NOMO-1 (cell line): ENCODE measurements at regions not wholly inside any gene's neighbourhood (a gene's known extent, or its start where the extent isn't known, plus 50 kb on each side); places are given as distances from the start of the nearest gene placed in this dataset.
A peak's percentile ranks its signal among the peaks of the same experiment; 100 is the strongest.

ENCODE experiments used
- DNase-seq, 2 experiments: peaks; one replicate each; lab custom pipeline; 2025; ENCODE audit not compliant: unreplicated experiment in 2 of 2; lab: John Stamatoyannopoulos, UW

DNA sequence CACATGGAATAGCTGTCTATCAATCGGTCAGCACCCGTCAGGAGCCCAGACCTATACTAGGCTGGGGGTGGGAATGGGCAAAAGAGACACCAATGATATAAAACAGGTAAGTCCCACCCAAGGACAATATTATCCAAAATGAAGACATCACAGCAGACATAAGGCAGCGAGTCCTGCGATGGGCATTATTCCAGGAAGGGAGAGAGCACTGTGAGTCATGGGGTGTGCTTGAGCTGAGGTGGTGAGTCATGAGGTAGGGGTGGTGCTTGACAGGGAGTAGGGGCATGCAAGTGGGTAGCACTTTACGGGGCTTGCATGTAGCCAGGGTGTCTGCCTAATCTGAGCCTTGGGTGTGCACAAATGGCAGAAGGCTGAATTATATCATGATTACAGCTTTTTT, 605.0 kb upstream of the CADM1 start:
- no peak for DNase-seq

DNA sequence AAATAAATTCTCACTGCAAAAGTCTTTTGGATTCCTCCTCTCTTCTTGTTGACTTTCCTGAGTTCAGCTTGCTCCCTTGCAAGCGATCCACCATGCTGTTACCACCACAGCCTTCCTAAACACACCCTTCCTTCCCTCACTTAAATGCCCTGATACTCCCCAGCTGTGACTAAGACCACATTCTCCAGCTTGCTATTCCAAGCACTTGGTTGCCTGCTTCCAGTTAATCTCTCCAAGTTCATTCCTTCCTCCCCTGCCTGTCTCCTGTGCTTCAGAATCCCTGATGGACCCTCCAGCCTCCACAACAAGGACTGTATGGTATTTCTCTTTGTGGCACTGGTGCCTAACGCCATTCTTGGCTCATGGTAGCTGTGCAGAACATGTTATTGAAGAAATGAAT, 603.9 kb upstream of the CADM1 start:
- no peak for DNase-seq

DNA sequence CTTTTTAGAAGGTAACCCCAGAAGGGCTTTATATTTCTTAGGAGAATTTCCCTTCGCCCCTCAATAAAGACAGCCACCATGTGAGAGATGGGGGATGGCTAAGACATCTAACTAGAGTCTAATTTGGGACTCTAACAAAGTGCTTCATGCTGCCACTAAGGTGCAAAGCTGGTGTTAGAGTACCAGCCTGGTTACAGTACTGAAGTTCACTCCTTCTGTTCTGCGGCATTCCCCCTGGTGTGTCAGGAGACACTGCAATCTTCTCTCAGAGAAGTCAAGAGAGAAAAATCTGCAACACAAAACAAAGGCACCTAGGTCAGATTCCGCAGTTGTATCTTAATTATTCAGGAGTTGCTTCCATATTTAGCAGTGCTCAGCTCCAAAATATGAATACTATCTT, 603.0 kb upstream of the CADM1 start:
- DNase-seq, result no peak

DNA sequence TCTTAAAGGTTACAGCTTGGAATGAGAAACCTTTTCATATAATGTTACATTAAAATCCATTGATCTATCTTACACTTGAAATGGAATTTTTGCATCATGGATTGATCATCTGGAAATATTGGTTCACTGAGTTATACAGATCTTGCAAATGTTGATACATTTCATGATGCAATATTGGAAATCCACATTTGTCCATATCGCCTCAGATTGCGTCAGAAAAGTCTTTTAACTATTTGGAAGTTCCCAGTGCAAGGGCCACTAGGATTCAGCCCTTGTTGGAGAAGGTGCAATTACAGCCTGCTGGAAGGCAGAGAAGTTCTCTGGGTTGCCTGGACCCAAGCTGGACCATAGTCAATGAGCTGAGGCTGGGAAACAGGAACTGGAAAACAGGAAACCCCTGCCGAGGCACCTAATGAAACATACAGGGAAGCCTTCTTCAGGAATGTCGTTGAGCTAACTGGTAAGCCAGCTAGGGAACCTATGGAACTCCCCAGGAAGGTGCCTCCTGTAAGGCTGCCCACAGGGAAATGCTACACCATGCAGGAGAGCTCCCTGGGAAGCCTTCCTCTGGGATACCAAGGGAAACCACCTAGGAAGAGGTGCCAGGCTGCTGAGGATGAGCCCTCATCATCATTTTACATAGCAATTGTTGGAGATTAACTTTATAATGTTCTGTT, 600.4 kb upstream of the CADM1 start:
- DNase-seq, result no peak

DNA sequence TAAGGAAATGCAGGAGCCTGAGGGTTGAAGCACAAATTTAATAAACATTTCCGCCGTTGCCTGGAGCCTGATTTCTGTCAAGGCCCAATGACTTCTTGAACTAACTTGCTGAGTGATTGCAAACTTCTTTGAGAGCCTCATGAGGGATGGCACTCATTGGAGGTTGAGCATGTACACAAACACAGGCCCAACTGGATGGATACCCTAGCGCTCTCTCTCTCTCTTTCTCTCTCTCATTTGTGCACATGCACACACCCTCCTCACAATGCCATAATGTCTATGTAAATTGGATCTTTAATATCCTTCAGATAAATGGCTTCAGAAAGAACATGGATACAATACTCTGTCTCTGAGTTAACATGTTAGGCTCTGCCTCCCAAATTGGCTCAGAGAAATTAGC, 597.7 kb upstream of the CADM1 start:
- no peak for DNase-seq

DNA sequence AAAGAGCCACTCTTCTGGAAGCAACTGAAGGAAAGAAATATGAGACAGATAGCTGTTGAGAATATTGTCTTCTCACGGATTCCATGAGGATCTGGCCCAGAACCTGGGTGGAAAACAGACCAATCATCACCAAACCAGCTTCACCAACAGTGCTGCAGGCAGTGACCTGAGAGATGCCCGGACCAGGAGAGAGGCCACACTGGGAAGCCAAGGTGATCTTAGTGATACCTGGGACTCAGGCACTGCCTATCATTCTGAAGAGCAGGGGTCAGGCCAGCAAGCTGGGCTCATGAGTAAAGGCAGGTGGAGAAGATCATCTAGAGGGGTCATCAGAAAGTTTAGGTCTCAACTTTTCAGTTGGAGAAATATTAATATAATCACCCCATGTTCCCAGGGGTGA, 595.8 kb upstream of the CADM1 start:
- no peak for DNase-seq

DNA sequence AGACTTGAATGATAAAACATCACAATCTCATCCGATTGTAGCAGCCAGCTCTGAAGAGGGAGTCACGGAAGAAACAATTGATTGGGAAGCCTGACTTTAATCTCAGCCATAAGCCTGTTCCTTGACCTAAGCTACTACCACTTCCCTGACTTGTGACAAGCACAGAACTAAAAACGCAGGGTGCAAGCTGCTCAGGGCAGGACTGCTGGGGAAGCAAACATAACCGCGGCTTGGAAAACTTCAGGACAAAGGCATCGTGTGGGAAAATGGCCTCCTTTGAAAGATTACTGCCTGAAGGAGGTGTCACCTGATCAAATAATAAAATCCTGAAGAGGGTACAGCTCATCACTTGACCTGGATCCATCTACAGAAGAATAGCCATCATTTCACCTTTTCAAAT, 595.3 kb upstream of the CADM1 start:
- no peak for DNase-seq

DNA sequence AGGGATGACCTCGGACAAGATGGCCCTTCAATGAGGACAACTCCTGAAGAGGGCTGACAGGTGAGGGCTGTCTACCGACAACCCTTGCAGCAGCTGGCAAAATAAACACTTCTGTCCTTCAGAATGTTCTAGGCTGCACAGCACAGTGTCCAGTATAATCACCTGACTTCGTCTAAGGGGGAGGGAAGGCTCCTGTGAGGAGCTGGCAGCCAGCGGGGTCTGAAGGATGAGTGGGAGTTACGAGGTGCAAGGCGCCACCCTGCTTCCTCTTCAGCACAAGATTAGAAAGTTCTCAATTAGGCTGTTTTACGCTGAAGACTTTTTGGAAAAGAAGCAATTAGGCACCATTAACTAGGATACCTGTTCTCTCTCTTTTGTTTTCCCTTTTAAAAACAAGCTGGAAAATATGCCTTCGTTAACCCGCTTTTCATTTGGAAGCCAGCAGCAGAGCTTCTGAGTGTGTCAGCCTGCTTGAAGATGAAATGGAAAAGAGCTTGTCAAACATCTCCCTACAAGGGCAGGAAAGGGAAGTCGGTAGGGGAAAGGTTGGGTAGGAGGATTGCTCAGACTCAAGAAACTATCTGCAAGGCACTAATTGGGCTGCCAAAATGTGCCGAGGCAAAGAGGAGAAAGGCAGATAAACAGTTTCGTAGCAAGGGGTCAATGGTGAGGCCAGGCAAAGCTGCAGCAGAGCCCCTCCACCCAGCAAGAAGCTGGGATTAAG, 592.2 kb upstream of the CADM1 start:
- DNase-seq, result no peak

DNA sequence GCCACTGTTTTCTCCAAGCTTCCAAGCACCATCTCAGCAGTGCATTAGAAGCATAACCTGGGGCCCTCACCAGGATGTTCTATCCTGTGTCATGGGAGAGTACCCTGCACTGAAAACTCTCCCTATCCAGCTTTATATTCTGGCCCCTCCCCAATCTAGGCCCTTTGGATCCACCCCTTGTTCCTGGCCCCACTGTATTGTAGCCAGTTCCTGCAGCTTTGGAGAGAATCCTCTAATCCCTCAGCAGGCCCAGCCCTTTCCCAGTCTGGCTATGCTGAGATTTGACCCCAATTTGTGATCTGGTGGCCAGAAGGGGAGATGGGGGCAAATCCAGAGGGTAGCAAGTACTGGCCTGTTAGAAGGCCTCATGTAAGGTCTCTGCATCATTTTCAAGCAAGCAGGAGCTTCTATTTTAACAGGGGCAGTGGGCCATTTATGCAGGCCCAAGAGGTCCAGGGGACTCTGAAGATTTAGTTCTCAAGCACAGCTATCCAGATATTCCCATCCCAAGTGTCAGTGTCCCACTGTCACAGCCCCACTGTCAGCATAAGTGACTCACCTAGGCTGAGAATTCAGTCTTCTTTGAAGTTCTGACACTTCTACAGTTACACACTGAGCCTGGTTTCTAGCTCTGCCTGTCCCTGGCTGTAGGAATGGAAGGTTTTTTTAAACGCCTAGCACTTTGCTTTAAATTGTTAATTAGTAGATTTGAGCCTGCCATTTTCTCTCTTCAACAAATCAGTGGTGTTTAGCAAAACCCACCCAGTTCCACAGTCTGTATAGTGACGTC, 589.5 kb upstream of the CADM1 start:
- DNase-seq, result no peak

DNA sequence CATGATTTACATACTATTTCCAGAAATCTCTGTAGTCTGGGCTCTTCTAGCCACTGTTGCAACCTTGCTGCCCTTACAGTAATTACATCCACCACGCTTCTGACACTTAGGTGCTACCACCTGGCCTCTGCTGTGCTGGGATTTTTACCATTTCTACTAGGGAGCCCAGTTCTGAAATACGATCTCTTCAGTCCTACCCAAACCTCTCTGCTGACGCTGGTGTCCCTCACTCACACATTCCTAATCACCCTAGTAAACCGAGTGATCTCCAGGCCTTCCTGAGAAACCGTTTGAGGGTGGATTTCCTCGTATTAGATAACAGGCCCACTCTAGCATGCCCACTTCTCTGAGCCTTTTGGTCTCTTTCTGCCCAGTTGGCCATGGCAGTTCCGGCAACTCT, 588.9 kb upstream of the CADM1 start:
- DNase-seq, result no peak

DNA sequence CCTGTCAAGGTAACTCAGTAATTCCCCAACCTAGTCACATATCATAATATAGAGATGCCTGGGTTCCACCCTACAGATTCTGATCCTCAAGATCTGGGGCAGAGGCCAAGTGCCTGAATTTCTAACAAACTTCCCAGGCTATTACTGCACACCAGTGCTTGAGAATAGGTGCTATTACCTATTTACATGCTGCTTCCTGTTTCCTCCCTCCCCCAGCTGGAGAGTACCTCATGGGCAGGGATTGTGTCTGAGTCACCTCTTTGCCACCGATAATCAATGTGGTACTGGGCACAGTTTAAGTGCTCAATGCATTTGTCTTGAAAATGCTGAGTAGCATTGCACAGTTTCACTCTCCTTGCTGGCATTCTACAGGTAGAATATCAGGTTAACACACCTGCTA, 582.2 kb upstream of the CADM1 start:
- DNase-seq, result no peak

DNA sequence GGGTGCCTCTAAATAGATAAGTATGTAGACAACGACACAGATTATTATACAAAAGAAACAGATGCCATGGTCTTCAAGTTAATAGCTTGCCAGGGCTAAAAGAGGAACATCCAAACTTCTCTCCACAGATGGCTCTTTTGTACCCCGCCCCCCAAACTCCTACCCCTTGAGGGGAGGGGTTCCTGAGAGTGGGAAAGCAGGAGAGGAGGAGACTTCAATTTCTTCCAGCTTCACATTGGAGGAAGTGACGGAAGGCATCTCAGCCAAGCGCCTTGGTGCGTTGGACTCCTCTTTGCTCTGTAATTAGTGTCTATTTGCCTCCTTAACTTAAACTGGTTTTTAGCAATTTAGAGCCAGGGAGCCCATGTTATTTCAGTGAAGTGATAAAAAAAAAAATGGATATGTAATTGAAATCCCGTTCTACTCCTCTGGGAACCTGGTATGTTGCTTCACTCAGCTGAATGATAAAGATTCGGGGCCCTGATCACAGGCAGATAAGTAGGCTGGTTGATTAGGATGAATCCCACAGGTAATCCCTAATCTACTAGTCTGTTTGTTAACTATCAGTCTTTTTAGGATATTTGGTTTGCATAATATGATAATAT, 580.9 kb upstream of the CADM1 start:
- no peak for DNase-seq

DNA sequence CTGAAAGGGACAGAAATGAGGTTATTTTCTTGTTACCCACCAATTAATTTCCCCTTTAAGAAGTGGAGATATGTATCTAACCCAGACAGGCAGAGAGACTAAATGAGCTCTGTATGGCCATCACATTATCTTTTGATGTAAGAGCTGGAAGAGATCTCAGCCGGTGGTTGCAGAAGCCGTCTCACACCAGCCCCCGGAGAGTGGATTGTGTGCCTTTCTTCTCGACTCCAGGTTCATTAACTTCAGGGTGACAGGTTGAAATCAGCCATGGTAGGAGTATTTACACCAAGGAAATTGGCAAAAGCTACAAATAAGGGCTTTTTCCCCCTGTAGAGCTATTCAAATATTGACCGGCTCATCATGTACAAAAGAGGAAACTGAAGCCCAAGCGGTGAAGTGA, 580.3 kb upstream of the CADM1 start:
- DNase-seq, result no peak

DNA sequence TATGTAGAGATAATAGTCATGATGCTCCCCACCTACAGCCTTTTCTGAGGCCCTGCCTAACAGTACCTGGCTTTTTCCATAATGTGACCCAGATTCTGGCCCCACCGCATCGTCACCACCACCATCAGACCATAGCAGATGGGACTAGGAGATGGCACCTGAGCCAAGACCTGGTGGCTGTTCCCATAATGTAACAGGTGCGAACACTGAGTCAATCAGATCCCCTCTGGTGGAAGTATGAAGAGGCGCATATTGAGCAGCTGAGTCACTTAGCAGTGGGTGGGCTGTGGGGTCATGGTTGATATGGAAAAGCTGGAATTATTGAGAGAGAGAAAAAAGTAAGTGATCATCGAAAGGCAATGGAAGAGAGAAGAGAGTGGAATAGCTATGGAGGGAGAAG, 578.0 kb upstream of the CADM1 start:
- DNase-seq, result no peak

DNA sequence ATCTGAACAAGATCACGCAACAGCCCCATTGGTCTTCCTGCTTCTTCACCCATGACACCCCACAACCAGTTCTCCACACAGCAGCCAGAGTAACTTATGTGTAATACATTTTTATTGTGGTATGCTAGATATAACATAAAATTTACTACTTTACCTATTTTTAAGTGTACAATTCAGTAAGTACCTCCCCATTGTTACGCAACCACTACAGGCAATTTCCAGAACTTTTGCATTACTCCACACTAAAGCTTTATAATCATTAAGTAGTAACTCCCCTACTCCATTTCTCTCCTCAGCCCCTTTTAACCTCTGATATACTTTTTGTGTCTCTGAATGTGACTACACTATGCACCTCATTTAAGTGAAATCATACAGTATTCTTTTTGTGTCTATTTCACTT, 575.4 kb upstream of the CADM1 start:
- no peak for DNase-seq

DNA sequence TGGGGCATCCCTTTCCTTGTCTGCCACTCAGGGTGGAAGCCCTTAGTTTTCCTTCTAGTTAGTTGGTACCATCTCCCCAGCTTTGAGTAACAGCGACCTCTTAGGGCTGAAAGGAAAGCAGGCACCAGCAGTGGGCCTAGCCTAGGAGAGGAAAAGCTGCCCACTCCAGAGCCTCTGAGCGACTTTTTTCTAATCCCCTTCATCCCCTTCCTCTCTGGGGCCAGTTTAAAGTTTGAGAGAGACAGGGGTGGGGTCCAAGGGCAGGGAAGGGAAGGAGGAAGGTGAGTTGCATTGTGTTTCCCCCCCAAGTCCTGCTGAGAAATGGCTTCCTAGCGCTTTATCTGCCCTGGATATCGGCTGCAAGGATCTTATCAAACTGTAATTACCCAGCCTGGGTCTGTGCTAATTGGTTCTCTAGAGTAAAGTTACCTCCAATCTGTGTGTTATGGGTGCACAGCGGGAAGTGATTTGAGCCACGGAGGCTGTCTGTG, 573.9 kb upstream of the CADM1 start:
- no peak for DNase-seq

DNA sequence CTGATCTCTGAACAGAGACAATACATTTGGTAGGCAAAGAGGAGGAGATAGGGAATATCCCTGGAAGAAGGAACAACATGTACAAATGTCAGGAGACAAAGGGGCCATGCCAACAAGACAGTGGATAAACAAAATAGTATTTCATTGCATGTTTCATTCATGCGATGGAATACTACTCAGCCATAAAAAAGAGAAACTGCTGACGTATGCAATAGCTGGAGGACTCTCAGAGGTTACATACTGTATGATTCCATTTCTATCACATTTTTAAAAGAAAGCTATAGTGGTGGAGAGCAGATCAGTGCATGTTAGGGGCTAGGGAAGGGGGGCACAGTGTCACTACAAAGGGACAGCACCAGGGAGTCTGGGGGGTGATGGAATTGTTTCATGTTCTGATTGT, 572.9 kb upstream of the CADM1 start:
- no peak for DNase-seq

DNA sequence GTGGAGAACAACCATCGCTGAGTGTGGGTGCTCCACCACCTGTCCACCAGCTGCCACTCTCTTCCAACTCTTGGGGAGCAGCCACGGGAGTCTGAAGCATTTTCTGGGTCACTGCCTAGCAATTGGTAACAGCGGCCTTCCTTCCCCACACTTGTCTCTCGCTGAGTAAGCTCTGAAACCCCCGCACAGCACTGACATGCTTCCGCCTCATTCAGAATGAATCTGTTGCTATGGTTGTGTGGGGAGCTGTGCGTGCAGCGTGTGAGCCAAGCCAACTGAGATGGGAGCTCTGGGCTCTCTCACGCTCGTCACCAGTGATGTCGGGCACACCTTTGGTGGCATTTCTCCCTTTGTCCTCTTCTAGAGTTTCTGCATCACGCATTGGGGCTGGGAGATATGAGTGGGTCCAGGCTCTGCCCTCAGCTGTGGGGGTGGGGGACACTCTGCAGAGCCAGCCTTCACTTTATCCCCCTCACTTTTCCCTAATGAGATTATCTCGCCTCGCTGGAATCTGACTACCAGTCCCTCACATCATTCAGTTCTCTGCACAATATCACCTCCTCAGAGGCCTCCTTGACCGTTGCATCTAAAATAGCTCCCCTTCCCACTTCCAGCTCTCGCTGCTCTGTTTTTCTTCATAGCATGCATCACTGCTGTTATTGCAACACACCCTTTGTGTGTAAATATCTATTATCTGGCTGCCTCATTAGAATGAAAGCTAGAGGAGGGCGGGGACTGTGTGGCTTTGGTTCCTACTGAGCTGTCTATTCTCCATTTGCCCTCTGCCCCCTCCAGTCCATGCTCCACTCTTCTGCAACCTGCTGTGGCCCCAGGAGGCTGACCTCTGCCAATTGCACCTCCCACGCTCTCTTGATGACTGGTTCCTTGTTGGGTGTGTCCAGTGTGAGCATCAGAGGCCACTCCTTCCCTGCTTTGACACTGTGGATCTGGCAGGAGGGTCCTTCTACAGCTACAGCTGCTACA, 569.9 kb upstream of the CADM1 start:
- DNase-seq, result peak; percentile 88 to 89

DNA sequence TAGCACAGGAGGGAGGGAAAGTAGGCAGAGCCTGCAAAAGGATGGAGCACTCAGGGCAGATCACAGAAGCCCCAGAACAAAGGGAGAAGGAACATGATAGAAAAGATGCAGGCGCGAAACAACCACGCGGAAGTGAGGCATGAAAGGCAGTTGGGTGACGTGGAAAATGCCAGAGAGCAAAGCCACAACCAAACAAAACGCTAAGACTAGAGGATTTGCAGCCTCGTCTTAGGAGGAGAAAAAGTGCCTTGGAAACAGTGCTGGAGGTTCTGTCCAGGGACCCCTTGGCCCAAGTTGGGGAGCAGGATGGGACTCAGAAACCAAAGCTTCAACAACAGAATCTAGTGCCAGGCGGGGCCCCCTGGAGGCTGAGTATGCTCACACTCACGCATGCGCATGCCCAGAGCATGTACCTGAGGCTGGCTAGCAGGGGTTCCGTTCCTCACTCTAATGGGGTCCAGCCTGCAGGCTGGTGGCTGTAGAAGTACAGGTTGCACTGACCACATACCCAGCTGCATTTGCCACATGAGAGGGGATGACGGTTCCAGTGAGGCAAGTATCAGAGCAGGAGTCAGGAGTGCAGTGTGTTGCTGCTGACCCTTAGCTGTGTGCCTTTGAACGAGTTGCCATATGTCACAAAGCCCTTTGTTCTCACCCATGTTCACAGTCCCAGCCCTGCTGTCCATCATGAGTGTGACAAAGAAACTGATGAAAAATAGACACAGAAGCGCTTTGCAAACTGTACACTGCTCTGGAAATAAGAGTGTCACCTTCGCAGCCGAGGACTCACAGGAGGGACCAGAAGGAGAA, 568.6 kb upstream of the CADM1 start:
- DNase-seq, result no peak
